ENCODE measurements at regions not wholly inside any gene's neighbourhood (a gene's known extent, or its start where the extent isn't known, plus 50 kb on each side); places are given as distances from the start of the nearest gene placed in this dataset.

DNA sequence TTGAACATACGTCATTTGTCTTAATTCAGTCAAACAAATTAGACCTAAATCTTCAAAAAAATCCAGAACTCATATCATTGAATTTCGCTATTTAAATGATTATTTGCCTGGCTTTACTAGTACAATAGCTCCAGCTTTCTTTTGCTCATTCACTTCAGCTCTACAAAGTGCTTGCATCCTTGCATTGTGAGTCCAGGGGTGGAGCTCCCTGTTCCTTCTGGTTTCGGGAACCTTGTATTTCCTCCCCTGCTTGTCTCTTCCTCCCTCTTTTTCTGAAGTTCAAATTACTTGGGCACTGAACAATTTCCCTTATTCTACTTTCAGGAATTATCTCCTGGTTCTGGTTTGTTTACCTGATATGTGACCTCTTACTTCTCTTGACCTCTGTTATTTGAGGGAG, 58.1 kb upstream of the KITLG start:
- TF ChIP-seq, protein P1, sequence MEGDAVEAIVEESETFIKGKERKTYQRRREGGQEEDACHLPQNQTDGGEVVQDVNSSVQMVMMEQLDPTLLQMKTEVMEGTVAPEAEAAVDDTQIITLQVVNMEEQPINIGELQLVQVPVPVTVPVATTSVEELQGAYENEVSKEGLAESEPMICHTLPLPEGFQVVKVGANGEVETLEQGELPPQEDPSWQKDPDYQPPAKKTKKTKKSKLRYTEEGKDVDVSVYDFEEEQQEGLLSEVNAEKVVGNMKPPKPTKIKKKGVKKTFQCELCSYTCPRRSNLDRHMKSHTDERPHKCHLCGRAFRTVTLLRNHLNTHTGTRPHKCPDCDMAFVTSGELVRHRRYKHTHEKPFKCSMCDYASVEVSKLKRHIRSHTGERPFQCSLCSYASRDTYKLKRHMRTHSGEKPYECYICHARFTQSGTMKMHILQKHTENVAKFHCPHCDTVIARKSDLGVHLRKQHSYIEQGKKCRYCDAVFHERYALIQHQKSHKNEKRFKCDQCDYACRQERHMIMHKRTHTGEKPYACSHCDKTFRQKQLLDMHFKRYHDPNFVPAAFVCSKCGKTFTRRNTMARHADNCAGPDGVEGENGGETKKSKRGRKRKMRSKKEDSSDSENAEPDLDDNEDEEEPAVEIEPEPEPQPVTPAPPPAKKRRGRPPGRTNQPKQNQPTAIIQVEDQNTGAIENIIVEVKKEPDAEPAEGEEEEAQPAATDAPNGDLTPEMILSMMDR (IDR thresholded peaks at IDR 0.05): no peak
- no peak for TF ChIP-seq POLR2A (IDR thresholded peaks at IDR 0.05)
